K562 (cell line): ENCODE measurements at regions not wholly inside any gene's neighbourhood (a gene's known extent, or its start where the extent isn't known, plus 50 kb on each side); places are given as distances from the start of the nearest gene placed in this dataset.

Source experiments
- ATF1 ChIP-seq, 2 experiments: fragments of 450-650 bp in 1 of 2; IDR thresholded peaks; 2 replicates each; pipeline ENCODE4 v1.6.1; 2016; ENCODE audit warnings: missing compliant biosample characterization in 1 of 2, missing genetic modification characterization in 1 of 2
- BRD9 ChIP-seq: fragments of 450-650 bp; IDR thresholded peaks from 2 replicates; pipeline ENCODE4 v1.6.1; 2018; ENCODE audit warnings: low read depth; ENCODE audit not compliant: partially characterized antibody
- CAMTA2 ChIP-seq: fragments of 250-450 bp; sonication (Bioruptor Pico); conservative IDR thresholded peaks from 2 replicates; pipeline ENCODE4 v1.5.1; 2022
- ELF2 ChIP-seq: fragments of 250-450 bp; sonication (Bioruptor Pico); IDR thresholded peaks from 2 replicates; pipeline ENCODE4 v1.5.0; 2021; ENCODE audit warnings: mild to moderate bottlenecking
- EP300 ChIP-seq: IDR thresholded peaks from 2 replicates; pipeline ENCODE4 v1.6.1; 2012; ENCODE audit warnings: low read length, improper control_type of control experiment
- EP400 ChIP-seq: fragments of 450-650 bp; IDR thresholded peaks from 2 replicates; pipeline ENCODE4 v1.6.1; 2017; ENCODE audit warnings: antibody characterized with exemption, mild to moderate bottlenecking, moderate library complexity
- HIVEP1 ChIP-seq: fragments of 250-450 bp; sonication (Bioruptor Pico); IDR thresholded peaks from 2 replicates; pipeline ENCODE4 v1.4.0; 2020; ENCODE audit warnings: mild to moderate bottlenecking
- KLF1 ChIP-seq: fragments of 450-650 bp; IDR thresholded peaks from 2 replicates; pipeline ENCODE4 v1.6.1; 2016; ENCODE audit warnings: missing genetic modification characterization, missing compliant biosample characterization
- MIER1 ChIP-seq: fragments of 450-650 bp; IDR thresholded peaks from 2 replicates; pipeline ENCODE4 v1.6.1; 2016; ENCODE audit warnings: antibody characterized with exemption, mild to moderate bottlenecking, low read depth
- MYNN ChIP-seq, 2 experiments: sonication (generic); formaldehyde crosslinking in 1 of 2; IDR thresholded peaks; 2 replicates each; pipeline versions ENCODE4 v1.5.0 to v1.6.1; 2016 to 2020; ENCODE audit warnings: antibody characterized with exemption in 1 of 2, missing genetic modification reagents in 1 of 2
- NCOR1 ChIP-seq: fragments of 450-650 bp; IDR thresholded peaks from 2 replicates; pipeline ENCODE4 v1.6.1; 2016; ENCODE audit warnings: mild to moderate bottlenecking, moderate library complexity
- POLR2A ChIP-seq: fragments of 450-650 bp; conservative IDR thresholded peaks from 2 replicates; pipeline ENCODE4 v1.6.1; 2016
- PTBP1 ChIP-seq: fragments of 200-400 bp; formaldehyde crosslinking; IDR thresholded peaks from 2 replicates; pipeline ENCODE4 v1.6.1; 2017; ENCODE audit warnings: low read depth, low read length
- RNF2 ChIP-seq: sonication (generic); IDR thresholded peaks from 2 replicates; pipeline ENCODE4 v1.6.1; 2016
- STAT5A ChIP-seq: IDR thresholded peaks from 2 replicates; pipeline ENCODE4 v1.6.1; 2012; ENCODE audit warnings: low read length, inconsistent platforms, borderline replicate concordance
- TAF1 ChIP-seq: IDR thresholded peaks from 2 replicates; pipeline ENCODE4 v1.6.1; 2011; ENCODE audit warnings: mild to moderate bottlenecking, low read length, moderate library complexity; ENCODE audit not compliant: insufficient read depth, control insufficient read depth, severe bottlenecking; ENCODE audit errors: extremely low read depth
- TEAD1 ChIP-seq, 2 experiments: fragments of 450-650 bp in 1 of 2; sonication (generic) in 1 of 2; formaldehyde crosslinking; IDR thresholded peaks; 2 replicates each; pipeline versions ENCODE4 v1.4.0 to v1.8.0; 2020 to 2022; ENCODE audit warnings: mild to moderate bottlenecking in 2 of 2, missing genetic modification reagents in 1 of 2
- TEAD4 ChIP-seq, 2 experiments: sonication (generic) in 1 of 2; formaldehyde crosslinking in 1 of 2; IDR thresholded peaks; 2 replicates each; pipeline versions ENCODE4 v1.6.1 to v1.8.0; 2012 to 2022; ENCODE audit warnings: borderline replicate concordance in 1 of 2, inconsistent platforms in 1 of 2, low read length in 1 of 2, mild to moderate bottlenecking in 1 of 2, missing genetic modification reagents in 1 of 2
- ZKSCAN8 ChIP-seq: fragments of 200-800 bp; sonication (Bioruptor generic); IDR thresholded peaks from 2 replicates; pipeline ENCODE4 v1.6.1; 2016; ENCODE audit warnings: missing genetic modification characterization, missing compliant biosample characterization
- ZNF316 ChIP-seq: fragments of 450-650 bp; IDR thresholded peaks from 2 replicates; pipeline ENCODE4 v1.6.1; 2016
- TF ChIP-seq, protein P1 (sequence below): fragments of 450-650 bp; conservative IDR thresholded peaks from 2 replicates; pipeline ENCODE4 v1.6.1; 2016; ENCODE audit warnings: missing genetic modification characterization, low read depth, mild to moderate bottlenecking, missing compliant biosample characterization, moderate library complexity
- TF ChIP-seq, protein P2 (sequence below): sonication (generic); formaldehyde crosslinking; IDR thresholded peaks from 2 replicates; pipeline ENCODE4 v1.8.1; 2023; ENCODE audit warnings: mild to moderate bottlenecking, missing genetic modification reagents, moderate library complexity

DNA sequence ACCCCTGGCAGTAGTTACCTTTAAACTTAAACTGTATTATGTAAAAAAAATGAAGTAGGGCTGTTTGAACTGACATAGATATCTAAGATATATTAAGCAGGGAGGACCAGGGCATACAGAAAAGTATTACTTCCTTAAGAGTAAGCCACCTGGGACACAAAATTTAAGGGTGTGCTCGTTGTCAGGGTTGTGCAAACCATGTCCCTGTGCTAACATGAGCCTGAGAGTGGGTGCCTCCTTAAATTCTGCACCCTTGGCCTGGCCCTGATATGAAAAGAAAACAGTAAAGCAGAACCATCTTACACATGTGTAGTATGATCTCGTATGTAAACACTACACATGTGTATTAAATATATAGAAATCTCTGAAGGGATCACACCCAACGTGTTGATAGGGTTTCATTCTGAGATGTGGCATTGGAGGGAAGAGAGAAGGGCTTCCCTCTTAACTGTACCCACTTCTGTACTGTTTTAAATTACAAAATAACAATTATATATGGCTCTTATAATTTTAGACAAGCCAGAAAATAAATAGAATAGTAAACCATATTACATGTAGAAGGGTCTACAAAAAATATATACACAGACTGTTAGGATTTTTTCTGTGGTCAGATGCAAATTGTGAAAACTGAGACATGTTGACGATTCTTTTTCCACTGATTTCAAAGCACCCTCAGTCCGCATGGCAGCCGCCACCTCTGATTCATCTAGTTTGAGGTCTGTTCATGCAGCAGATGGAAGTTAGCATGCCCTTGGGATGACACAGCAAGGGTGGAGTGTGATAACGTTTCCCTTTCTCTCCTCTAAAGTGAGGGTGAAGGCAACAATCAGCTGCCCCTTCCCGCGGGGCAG lies 400.8 kb upstream of the PROK2 start (continued):
- TF ChIP-seq, protein P1, sequence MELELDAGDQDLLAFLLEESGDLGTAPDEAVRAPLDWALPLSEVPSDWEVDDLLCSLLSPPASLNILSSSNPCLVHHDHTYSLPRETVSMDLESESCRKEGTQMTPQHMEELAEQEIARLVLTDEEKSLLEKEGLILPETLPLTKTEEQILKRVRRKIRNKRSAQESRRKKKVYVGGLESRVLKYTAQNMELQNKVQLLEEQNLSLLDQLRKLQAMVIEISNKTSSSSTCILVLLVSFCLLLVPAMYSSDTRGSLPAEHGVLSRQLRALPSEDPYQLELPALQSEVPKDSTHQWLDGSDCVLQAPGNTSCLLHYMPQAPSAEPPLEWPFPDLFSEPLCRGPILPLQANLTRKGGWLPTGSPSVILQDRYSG (tag), result no peak
- peak; percentile 78 for TF ChIP-seq EP300
- no peak for TF ChIP-seq HIVEP1 (CRISPR knock-in tag)
- TF ChIP-seq POLR2A, result no peak
- TF ChIP-seq ZKSCAN8, result peak; percentile 70; the same call in 1 of the 2 replicates
- TF ChIP-seq ZNF316, result peak; percentile 77
- no peak for TF ChIP-seq PTBP1
- TF ChIP-seq RNF2, result 0 out of 2 replicates have a peak, but pooled peaks have one; percentile 49
- TF ChIP-seq TAF1, result no peak
- TF ChIP-seq MYNN (IDR thresholded peaks at IDR 0.05), result 0 out of 2 replicates have a peak, but pooled peaks have one; percentile 54
- no peak for TF ChIP-seq MYNN (CRISPR knock-in tag; IDR thresholded peaks at IDR 0.05)
- TF ChIP-seq ATF1 (CRISPR knock-in tag; IDR thresholded peaks at IDR 0.05), result no peak
- TF ChIP-seq ATF1 (tag; IDR thresholded peaks at IDR 0.05), result peak; percentile 49; the same call in 1 of the 2 replicates
- TF ChIP-seq STAT5A, result no peak
- peak in 1 of 2 experiments; percentile 63; a peak in 1 of 4 replicates for TF ChIP-seq TEAD1 (CRISPR knock-in tag; IDR thresholded peaks at IDR 0.05)
- TF ChIP-seq ELF2 (CRISPR knock-in tag), result 0 out of 2 replicates have a peak, but pooled peaks have one; percentile 22
- TF ChIP-seq TEAD4 (IDR thresholded peaks at IDR 0.05; ENCODE audit: low read length), result peak; percentile 63
- TF ChIP-seq TEAD4 (CRISPR knock-in tag; IDR thresholded peaks at IDR 0.05; ENCODE audit: borderline replicate concordance), result no peak
- TF ChIP-seq KLF1 (tag), result 0 out of 2 replicates have a peak, but pooled peaks have one; percentile 50
- peak; percentile 52; the same call in 1 of the 2 replicates for TF ChIP-seq NCOR1
- TF ChIP-seq, protein P2, sequence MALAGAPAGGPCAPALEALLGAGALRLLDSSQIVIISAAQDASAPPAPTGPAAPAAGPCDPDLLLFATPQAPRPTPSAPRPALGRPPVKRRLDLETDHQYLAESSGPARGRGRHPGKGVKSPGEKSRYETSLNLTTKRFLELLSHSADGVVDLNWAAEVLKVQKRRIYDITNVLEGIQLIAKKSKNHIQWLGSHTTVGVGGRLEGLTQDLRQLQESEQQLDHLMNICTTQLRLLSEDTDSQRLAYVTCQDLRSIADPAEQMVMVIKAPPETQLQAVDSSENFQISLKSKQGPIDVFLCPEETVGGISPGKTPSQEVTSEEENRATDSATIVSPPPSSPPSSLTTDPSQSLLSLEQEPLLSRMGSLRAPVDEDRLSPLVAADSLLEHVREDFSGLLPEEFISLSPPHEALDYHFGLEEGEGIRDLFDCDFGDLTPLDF (CRISPR knock-in tag), result no peak
- no peak for TF ChIP-seq CAMTA2
- TF ChIP-seq EP400, result peak; percentile 46; the same call in 1 of the 2 replicates
- no peak for TF ChIP-seq MIER1
- TF ChIP-seq BRD9, result no peak
